ENCODE measurements at regions not wholly inside any gene's neighbourhood (a gene's known extent, or its start where the extent isn't known, plus 50 kb on each side); places are given as distances from the start of the nearest gene placed in this dataset.

DNA sequence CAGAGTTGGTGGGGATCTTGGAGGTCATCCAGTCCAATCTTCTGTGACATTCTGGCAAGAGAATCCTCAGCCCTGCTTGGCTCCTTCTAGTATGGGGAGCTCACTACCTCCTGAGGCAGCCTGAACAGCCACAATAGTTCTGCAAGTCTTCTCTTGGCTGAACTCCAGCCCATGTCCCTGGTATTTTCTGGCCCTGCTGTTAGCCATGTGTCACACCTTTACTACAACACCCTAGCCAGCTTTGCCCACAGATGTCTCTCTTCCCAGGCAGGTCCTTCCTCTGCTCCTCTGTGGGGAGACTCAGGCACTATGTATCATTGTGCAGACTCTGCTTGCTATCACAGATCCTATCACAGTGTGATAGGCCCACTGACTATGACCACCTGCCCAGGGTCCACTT, 297.7 kb downstream of the CTTN start:
- POLR2A ChIA-PET, result no interaction called here
- DNase-seq (ENCODE audit: extremely low spot score), result no peak
- no peak for TF ChIP-seq BHLHE40 (IDR thresholded peaks at IDR 0.05; ENCODE audit: borderline replicate concordance)
- TF ChIP-seq LEF1 (IDR thresholded peaks at IDR 0.05; ENCODE audit: borderline replicate concordance), result no peak
- no peak for TF ChIP-seq HDGF (IDR thresholded peaks at IDR 0.05; ENCODE audit: borderline replicate concordance)
- TF ChIP-seq SUZ12 (IDR thresholded peaks at IDR 0.05), result no peak
- TF ChIP-seq SP1 (IDR thresholded peaks at IDR 0.05), result no peak
- no peak for TF ChIP-seq L3MBTL2 (conservative IDR thresholded peaks at IDR 0.05)
- TF ChIP-seq TARDBP (IDR thresholded peaks at IDR 0.05), result no peak
- TF ChIP-seq ARNT (IDR thresholded peaks at IDR 0.05), result no peak
- no peak for TF ChIP-seq FOXK2 (IDR thresholded peaks at IDR 0.05)
- no peak for TF ChIP-seq ZNF384 (IDR thresholded peaks at IDR 0.05)
- no peak for TF ChIP-seq FOXM1 (IDR thresholded peaks at IDR 0.05; ENCODE audit: borderline replicate concordance)
- TF ChIP-seq CTBP1 (IDR thresholded peaks at IDR 0.05; ENCODE audit: borderline replicate concordance), result no peak
- no peak for TF ChIP-seq FOXA1 (IDR thresholded peaks at IDR 0.05)
- TF ChIP-seq, protein P1, sequence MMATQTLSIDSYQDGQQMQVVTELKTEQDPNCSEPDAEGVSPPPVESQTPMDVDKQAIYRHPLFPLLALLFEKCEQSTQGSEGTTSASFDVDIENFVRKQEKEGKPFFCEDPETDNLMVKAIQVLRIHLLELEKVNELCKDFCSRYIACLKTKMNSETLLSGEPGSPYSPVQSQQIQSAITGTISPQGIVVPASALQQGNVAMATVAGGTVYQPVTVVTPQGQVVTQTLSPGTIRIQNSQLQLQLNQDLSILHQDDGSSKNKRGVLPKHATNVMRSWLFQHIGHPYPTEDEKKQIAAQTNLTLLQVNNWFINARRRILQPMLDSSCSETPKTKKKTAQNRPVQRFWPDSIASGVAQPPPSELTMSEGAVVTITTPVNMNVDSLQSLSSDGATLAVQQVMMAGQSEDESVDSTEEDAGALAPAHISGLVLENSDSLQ (IDR thresholded peaks at IDR 0.05), result no peak
- CTCF ChIA-PET, result no interaction called here

DNA sequence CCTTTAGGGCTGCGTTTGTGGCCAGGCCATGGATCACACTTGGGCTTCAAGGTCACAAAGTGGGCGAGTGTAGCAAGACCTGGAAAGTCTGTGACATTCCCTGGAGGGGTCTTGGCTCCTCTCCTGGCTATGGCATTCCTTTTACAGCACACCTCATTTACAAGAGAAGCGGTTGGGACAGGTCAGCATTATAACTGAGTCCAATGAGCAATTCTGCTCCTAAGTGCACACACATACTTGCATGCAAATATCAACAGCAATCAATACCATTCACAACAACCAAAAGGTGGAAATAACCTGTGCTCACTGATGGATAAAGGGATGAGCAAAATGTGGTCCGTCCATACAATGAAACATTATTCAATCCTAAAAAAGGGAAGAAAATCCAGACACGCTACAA, 298.2 kb downstream of the CTTN start:
- DNase-seq (ENCODE audit: extremely low spot score), result no peak
- TF ChIP-seq FOXA1 (IDR thresholded peaks at IDR 0.05) (no peak), SUZ12 (IDR thresholded peaks at IDR 0.05) (no peak), HDGF (IDR thresholded peaks at IDR 0.05; ENCODE audit: borderline replicate concordance) (no peak), BHLHE40 (IDR thresholded peaks at IDR 0.05; ENCODE audit: borderline replicate concordance) (no peak), ELF4 (IDR thresholded peaks at IDR 0.05) (no peak), NFRKB (IDR thresholded peaks at IDR 0.05) (no peak), ARNT (IDR thresholded peaks at IDR 0.05) (no peak), FOXM1 (IDR thresholded peaks at IDR 0.05; ENCODE audit: borderline replicate concordance) (no peak), L3MBTL2 (conservative IDR thresholded peaks at IDR 0.05) (no peak), SP1 (IDR thresholded peaks at IDR 0.05) (no peak), CTBP1 (IDR thresholded peaks at IDR 0.05; ENCODE audit: borderline replicate concordance) (no peak), FOXK2 (IDR thresholded peaks at IDR 0.05) (no peak), LEF1 (IDR thresholded peaks at IDR 0.05; ENCODE audit: borderline replicate concordance) (no peak), ZNF384 (IDR thresholded peaks at IDR 0.05) (no peak)
- TF ChIP-seq, protein P1 (IDR thresholded peaks at IDR 0.05), result no peak
- ChIA-PET CTCF (no interaction called here), POLR2A (no interaction called here)

DNA sequence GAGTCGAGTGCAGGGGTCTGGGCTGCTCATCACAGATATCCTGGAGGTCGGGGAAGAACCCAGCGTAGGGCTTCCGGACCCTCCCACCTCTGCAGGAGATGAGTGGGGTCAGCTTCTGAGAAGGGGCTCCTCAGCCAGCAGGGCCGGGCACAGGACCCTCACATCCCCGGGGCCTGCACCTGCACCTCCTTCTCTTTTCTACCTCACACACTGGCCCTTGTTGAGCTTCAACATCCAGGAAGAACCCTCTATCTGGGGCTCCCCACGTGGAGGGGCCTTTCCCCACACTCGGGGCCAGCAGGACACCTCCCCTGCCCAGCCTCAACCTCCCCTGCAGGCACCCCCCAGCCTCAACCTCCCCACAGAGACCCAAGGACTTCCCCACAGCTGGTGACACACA, 299.4 kb downstream of the CTTN start:
- POLR2A ChIA-PET, result no interaction called here
- no peak for DNase-seq (ENCODE audit: extremely low spot score)
- CTCF ChIA-PET, result no interaction called here
- TF ChIP-seq ELF4 (IDR thresholded peaks at IDR 0.05) (no peak), HDGF (IDR thresholded peaks at IDR 0.05; ENCODE audit: borderline replicate concordance) (no peak), FOXM1 (IDR thresholded peaks at IDR 0.05; ENCODE audit: borderline replicate concordance) (no peak), CTBP1 (IDR thresholded peaks at IDR 0.05; ENCODE audit: borderline replicate concordance) (no peak), LEF1 (IDR thresholded peaks at IDR 0.05; ENCODE audit: borderline replicate concordance) (no peak), SUZ12 (IDR thresholded peaks at IDR 0.05) (no peak), FOXA1 (IDR thresholded peaks at IDR 0.05) (no peak), SP1 (IDR thresholded peaks at IDR 0.05) (no peak), ZNF384 (IDR thresholded peaks at IDR 0.05) (no peak), L3MBTL2 (conservative IDR thresholded peaks at IDR 0.05) (no peak), TARDBP (IDR thresholded peaks at IDR 0.05) (no peak), NFRKB (IDR thresholded peaks at IDR 0.05) (no peak), ARNT (IDR thresholded peaks at IDR 0.05) (no peak), FOXK2 (IDR thresholded peaks at IDR 0.05) (no peak), BHLHE40 (IDR thresholded peaks at IDR 0.05; ENCODE audit: borderline replicate concordance) (no peak)
- TF ChIP-seq, protein P1 (IDR thresholded peaks at IDR 0.05), result no peak

DNA sequence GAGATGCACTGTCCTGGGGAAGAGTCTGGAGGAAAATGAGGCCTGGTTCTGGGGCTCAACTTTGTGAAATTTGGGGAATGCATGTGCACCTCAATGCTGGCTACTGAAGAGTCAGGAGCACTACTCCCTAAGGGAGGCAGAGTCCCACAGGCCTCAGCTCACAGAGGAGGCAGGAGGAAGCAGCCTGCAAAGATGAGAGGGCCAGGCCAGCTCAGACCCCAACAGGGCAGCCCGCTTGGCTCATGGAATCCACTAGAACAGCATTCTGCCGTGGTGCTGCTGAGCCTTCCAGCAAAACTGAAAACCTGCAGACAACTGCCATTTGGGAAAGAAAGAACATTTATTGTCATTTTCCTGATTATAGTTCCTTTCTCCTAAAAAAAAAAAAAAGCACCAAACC, 300.5 kb downstream of the CTTN start:
- POLR2A ChIA-PET, result no interaction called here
- DNase-seq (ENCODE audit: extremely low spot score), result no peak
- TF ChIP-seq HDGF (IDR thresholded peaks at IDR 0.05; ENCODE audit: borderline replicate concordance) (no peak), BHLHE40 (IDR thresholded peaks at IDR 0.05; ENCODE audit: borderline replicate concordance) (no peak), FOXK2 (IDR thresholded peaks at IDR 0.05) (no peak)
- CTCF ChIA-PET, result no interaction called here

DNA sequence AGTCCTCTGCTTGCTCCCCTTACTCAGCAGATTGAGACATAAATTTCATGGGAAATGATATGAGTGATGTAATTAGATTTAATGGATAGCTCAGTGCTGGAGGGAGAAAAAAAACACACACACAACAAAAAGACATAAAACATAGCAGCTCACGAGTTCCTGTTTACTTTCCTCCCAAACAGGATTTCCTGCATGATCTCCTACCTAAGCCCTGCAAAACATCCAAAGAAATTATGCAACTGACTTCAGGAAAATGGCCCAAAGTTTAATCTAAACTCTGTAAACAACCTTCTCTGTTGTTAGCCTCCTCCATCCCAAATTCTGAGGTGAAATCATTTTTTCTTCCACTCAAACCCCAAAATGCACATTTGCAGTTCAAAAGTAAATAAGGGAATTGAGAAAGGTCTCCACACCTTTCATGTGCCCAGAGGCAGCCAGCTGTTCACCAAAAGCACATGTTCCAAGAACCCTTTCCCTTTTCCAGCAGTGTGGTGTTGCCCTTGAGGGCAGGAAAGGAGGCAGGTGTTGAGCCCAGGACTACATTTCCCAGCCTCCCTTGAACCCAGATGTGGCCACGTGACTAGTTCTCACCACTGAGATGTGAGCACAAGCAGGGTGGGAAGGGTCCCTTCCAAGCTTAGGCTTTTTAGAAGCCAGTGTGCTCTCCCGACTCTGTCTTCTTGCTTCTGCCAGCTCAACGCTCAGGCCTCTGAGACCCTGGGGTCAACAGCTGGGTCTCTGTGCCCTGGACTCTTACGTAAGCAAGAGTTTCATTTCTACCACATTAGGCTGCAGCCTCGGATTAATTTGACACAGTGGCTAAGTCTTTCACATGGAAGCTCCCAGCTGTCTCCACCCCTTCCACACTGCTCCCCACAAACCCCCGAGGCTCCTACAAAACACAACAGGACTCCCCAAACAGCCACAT, 301.2 kb downstream of the CTTN start:
- DNase-seq (ENCODE audit: extremely low spot score), result no peak
- ChIA-PET CTCF (no interaction called here), POLR2A (no interaction called here)
- TF ChIP-seq NFRKB (IDR thresholded peaks at IDR 0.05), result no peak
- no peak for TF ChIP-seq HDGF (IDR thresholded peaks at IDR 0.05; ENCODE audit: borderline replicate concordance)
- TF ChIP-seq ZNF384 (IDR thresholded peaks at IDR 0.05), result no peak

DNA sequence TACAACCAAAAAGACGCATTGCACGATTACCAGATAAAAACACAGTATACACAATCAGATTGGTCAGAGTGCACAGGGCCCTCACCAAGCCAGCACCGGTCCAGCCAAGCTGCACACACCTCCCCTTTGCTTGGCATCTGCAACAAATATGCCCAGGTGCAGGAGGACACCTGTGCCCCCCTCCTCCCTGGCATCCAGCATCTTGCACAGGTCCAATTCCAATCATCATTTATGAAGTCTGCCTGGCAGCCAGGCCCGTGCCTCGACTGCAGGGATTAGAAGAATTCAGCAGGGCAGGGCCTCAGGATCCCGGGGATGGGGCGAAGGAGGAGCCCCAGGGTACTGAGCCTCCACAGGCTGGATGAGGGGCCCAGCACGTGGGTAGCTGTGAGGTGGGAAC, 302.1 kb downstream of the CTTN start:
- TF ChIP-seq ARNT (IDR thresholded peaks at IDR 0.05) (no peak), TARDBP (IDR thresholded peaks at IDR 0.05) (no peak), LEF1 (IDR thresholded peaks at IDR 0.05; ENCODE audit: borderline replicate concordance) (no peak), BHLHE40 (IDR thresholded peaks at IDR 0.05; ENCODE audit: borderline replicate concordance) (no peak), SUZ12 (IDR thresholded peaks at IDR 0.05) (no peak), FOXA1 (IDR thresholded peaks at IDR 0.05) (no peak), HDGF (IDR thresholded peaks at IDR 0.05; ENCODE audit: borderline replicate concordance) (no peak), ELF4 (IDR thresholded peaks at IDR 0.05) (no peak)
- CTCF ChIA-PET, result no interaction called here
- POLR2A ChIA-PET, result no interaction called here
- no peak for DNase-seq (ENCODE audit: extremely low spot score)

Measured in HEK293T (cell line).